SK-N-MC (cell line): ENCODE measurements at regions not wholly inside any gene's neighbourhood (a gene's known extent, or its start where the extent isn't known, plus 50 kb on each side); places are given as distances from the start of the nearest gene placed in this dataset.

Experiments used
- DNase-seq: peaks from one replicate; pipeline ENCODE4 v3.0.0-alpha.2; 2011; ENCODE audit warnings: low read depth, low spot score
- H3K27ac ChIP-seq: fragments of 200-600 bp; sonication (generic); 2 replicates; pipeline ENCODE4 v1.5.1; 2016; ENCODE audit warnings: mixed run types
- H3K36me3 ChIP-seq: fragments of 200-600 bp; sonication (generic); 2 replicates; pipeline ENCODE4 v1.6.1; 2017; ENCODE audit warnings: antibody characterized with exemption, low read length, mixed read lengths; ENCODE audit not compliant: insufficient read depth
- H3K4me3 ChIP-seq: fragments of 200-600 bp; sonication (generic); 2 replicates; pipeline ENCODE4 v1.5.1; 2016
- H3K9ac ChIP-seq: fragments of 200-600 bp; sonication (generic); 2 replicates; pipeline ENCODE4 v1.8.0; 2017; ENCODE audit warnings: mixed run types, mixed read lengths; ENCODE audit not compliant: insufficient read length
- H3K9me3 ChIP-seq: fragments of 200-600 bp; sonication (generic); 2 replicates; pipeline ENCODE4 v1.6.1; 2017; ENCODE audit warnings: low read depth, mild to moderate bottlenecking, antibody characterized with exemption, low read length, moderate library complexity, mixed read lengths
- EZH2 ChIP-seq: fragments of 200-600 bp; sonication (generic); IDR thresholded peaks from one replicate; pipeline ENCODE4 v1.6.1; 2017; ENCODE audit warnings: antibody characterized with exemption
- FOXP2 ChIP-seq: optimal IDR thresholded peaks from 2 replicates; pipeline ENCODE3; 2011; ENCODE audit warnings: mild to moderate bottlenecking, moderate library complexity; ENCODE audit not compliant: insufficient read depth; ENCODE audit errors: extremely low read length, control extremely low read depth
- POLR2AphosphoS5 ChIP-seq: IDR thresholded peaks from 2 replicates; pipeline ENCODE4 v1.6.1; 2012; ENCODE audit warnings: mild to moderate bottlenecking, low read depth, low read length, borderline replicate concordance

DNA sequence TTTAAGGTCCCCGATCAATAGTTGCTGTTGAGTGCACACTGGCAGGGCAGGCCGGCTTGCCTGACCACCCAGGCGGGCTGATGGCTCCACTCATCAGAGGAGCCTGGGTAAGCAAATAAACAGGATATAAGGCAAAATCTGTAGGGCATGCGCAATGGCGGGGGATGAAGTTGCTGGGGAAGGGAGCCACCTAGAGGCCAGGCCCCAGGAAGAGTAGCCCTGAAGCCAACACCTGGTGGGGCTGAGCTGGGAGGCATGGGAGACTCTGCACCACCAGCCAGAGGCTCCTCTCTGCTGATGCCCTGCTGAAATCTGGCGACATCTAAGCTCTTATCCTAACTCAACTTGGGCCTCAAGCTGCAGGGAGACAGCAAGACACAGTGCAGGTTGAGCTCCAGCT lies 324.3 kb downstream of the ZNF536 start:
- H3K9me3 ChIP-seq = no peaks in the 10 kb centered on the region
- TF ChIP-seq FOXP2 (no peak), EZH2 (no peak), POLR2AphosphoS5 (no peak)
- H3K27ac ChIP-seq = no peak overlapping the region
- H3K4me3 ChIP-seq = no peak overlapping the region
- no peak overlapping the region for H3K9ac ChIP-seq
- no peak for DNase-seq
- H3K36me3 ChIP-seq = no peaks in the 10 kb centered on the region

DNA sequence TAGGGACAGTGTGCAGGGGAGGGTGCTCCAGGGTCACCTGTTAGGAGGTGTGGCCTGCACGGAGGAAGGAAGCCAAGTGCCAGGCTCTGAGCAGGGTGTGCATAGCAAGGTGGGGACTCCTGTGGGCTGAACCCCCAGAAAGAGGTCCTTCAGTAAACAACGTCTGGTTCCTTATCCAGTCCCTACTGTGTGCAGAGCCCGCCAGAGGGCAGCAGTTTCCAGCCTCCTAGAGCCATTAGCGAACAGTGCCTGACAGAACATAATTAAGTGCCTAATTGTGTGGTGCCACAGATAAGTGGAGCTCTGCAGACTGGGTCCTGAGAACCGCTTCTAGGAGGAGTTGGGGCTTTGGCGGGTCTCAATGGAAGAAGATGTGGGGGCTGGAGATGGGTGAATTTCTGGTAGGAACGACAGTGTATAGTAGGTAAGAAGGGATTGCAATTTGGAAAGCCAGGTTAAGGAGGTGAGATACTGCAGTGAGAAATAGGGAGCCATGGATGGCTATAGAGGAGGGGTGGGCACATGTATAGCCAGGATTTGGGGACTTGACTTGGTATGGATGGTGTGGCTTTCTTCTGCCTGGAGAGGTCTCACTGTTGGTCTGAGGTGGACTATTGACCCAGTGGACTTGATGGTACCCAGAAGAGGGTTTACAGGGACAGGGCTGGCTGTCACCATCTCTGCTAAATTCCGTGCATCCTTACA lies 323.1 kb downstream of the ZNF536 start:
- no peaks in the 10 kb centered on the region for H3K36me3 ChIP-seq
- H3K27ac ChIP-seq = no peak overlapping the region
- no peaks in the 10 kb centered on the region for H3K9me3 ChIP-seq
- no peak for TF ChIP-seq FOXP2
- TF ChIP-seq POLR2AphosphoS5 = no peak
- TF ChIP-seq EZH2 = no peak
- no peak overlapping the region for H3K9ac ChIP-seq
- DNase-seq = no peak
- H3K4me3 ChIP-seq = no peak overlapping the region

DNA sequence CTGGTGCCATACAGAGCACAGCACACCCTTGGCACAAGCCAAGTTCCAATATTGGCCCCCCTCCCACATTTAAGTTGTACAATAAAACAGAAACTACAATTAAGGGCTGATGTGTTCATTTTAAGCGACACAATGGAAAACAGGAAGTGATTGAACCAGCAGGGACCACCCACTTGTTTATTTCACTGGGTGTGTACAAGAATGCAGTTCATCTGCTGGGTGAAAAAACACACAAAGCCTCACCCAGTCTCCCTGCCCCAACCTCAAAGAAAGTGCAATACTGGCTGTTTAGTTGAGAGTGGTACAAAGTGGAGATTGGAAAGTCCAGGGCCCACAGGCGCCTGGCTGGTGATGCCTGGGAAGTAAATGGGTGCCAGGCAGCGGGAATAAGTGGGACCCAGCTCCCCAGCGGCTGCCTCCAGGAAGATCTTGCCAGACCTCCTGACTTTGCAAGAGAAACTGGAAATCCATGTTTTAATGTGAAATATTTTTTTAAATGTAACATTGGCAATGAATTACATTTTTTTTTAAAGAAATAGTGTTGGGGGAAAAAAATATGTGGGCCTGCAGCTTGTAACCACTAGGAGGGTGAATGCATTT lies 322.1 kb downstream of the ZNF536 start:
- DNase-seq = no peak
- H3K27ac ChIP-seq = peak overlapping the region; percentile 99
- no peaks in the 10 kb centered on the region for H3K36me3 ChIP-seq
- H3K9ac ChIP-seq = no peak overlapping the region
- TF ChIP-seq POLR2AphosphoS5 (no peak), FOXP2 (peak; percentile 78), EZH2 (no peak)
- no peak overlapping the region for H3K4me3 ChIP-seq
- H3K9me3 ChIP-seq = no peaks in the 10 kb centered on the region

DNA sequence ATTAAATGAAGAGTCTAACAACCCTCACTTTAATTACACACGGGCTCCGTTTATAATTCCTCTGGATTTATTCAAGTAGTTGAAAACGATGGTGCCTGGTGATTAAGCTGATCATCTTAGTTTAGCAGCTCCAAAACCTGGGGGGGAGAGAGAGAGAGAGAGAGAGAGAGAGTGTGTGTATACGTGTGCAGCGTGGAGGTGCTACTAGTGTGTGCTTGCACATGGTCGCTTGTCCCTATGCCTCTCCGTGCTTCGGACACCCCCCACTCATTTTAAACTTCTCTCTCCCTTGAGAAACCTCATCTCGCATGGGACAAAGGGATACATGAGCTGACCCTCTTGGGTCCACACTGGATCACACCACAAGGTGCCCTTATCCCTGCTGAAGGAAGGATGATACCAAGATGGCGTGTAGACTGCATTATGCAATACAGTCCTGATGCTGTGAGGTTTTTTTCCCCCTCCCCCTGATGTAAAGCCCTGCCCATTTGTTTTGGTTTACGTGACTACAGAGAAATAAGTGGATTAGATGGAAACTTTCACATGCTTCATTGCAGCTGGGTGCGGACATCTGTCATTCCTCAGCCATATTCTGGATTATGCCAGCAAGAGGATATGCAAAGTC lies 320.8 kb downstream of the ZNF536 start:
- no peak for DNase-seq

DNA sequence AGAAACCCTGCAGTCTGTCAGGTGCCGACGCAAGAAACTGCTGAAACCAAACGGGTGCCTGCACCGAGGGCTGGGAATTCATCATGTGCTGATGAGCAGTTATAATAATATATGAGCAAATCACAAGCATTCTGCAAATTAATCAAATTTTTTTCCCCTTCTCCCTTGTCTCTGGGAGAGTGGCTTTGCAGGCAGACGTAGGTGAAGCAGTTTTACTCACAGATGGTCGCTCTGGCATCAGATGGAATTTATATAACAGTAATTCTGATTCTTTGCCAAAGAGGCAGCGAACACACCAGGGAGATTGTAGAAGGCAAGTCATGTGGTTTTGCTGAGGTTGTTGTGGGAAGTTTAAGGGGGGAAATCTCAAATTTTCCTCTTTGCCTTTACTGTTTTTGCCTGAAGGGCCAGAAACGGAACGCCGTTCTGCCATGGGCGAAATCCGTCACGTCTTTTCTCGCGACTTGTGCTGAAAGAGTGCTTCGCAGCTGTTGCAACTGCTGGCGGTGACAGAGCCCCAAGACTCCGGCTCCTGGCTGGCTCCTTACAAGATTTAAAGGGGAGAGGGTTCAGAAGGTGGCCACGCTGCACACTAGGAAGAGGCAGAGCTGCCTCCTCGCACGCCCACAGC lies 320.1 kb downstream of the ZNF536 start:
- Histone ChIP-seq H3K9me3 (no peaks in the 10 kb centered on the region), H3K36me3 (no peaks in the 10 kb centered on the region), H3K4me3 (peak overlapping the region; percentile 73), H3K27ac (peak overlapping the region; percentile 99), H3K9ac (peak overlapping the region; percentile 87)
- TF ChIP-seq FOXP2 (peak; percentile 83), POLR2AphosphoS5 (peak; percentile 18; the same call in 1 of the 2 replicates), EZH2 (no peak)
- peak; percentile 99 for DNase-seq

More for the DNA sequence above, 320.8 kb downstream of the ZNF536 start:
- Histone ChIP-seq H3K9me3 (no peaks in the 10 kb centered on the region), H3K4me3 (peak overlapping the region; percentile 73), H3K36me3 (no peaks in the 10 kb centered on the region), H3K27ac (peak overlapping the region; percentile 99), H3K9ac (peak overlapping the region; percentile 87)
- TF ChIP-seq FOXP2 (no peak), POLR2AphosphoS5 (peak; percentile 60), EZH2 (no peak)

DNA sequence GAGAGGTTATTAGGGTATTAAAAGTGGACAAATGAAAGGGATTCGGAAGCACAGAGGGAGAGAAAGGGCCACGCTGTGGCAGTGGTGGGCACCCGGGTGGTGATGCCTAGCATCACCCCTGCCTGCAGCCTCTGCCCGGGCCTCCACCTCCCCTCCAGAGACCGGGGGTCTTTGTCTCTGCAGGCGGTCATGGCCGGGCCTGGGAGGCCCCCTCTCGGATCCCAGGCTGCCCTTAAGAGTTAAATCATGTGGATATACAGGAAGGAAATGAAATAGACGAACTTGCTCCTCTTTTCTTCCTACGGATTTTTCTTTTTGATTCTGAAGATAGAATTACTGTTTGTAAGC lies 319.6 kb downstream of the ZNF536 start:
- TF ChIP-seq POLR2AphosphoS5 = no peak
- TF ChIP-seq EZH2 = no peak
- TF ChIP-seq FOXP2 = no peak
- Histone ChIP-seq H3K4me3 (peak overlapping the region; percentile 73), H3K27ac (peak overlapping the region; percentile 99), H3K36me3 (no peaks in the 10 kb centered on the region), H3K9ac (peak overlapping the region; percentile 87), H3K9me3 (no peaks in the 10 kb centered on the region)
- DNase-seq = no peak

DNA sequence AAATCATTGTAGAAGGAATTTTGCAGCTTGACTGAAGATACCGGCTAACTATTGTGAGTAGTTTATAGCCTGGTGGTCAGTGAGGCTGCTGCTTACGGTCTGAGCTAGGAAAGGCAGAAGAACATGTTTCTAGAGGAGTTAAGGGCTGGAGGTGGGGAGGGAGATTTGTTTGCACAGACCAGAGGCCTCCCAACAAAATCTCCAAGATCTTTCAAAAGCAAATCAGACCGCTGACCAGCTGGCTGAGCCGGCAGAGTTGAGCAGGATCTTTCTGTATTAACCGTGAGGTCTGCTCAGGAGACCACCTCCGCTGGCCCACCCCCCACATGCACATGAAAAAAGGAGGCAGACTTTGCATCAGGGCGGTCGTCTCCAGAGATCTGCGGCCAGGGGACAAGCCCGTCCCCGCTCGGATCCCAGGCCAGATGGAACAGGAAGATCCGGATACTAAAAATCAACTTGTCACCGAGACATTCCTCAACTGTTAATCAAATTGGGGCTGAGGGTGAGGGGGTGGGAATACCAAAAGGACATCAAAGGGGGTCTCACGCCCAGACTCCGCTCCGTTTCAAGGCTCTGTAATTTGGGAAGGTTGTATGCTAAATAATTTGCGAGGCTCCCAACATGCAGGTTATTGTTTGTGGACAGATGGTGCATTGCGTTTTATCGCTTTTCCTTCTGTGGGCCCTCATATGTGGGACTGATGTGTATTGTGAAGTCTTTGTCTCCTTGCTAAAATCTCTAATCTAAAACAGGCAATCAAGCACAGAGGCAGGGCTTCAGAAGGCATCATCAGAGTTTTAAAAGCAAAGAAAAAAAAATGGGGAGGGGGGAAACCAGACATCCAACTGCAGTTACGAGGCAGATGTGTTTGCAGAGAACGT lies 319.0 kb downstream of the ZNF536 start:
- H3K36me3 ChIP-seq = no peaks in the 10 kb centered on the region
- no peaks in the 10 kb centered on the region for H3K9me3 ChIP-seq
- no peak for DNase-seq
- peak overlapping the region; percentile 99 for H3K27ac ChIP-seq
- TF ChIP-seq FOXP2 (no peak), POLR2AphosphoS5 (no peak), EZH2 (no peak)
- peak overlapping the region; percentile 87 for H3K9ac ChIP-seq
- H3K4me3 ChIP-seq = peak overlapping the region; percentile 73
